Coronary artery (tissue), 2 donors: ENCODE measurements at regions not wholly inside any gene's neighbourhood (a gene's known extent, or its start where the extent isn't known, plus 50 kb on each side); places are given as distances from the start of the nearest gene placed in this dataset.

Experiments used
- DNase-seq: peaks from one replicate; pipeline ENCODE4 v3.0.0-alpha.2; 2017; ENCODE audit warnings: low spot score
- H3K27ac ChIP-seq, 2 donors: fragments of 200-600 bp; sonication (generic); one replicate each; pipeline ENCODE4 v1.5.1; 2016 to 2019
- H3K4me3 ChIP-seq: fragments of 200-600 bp; sonication (generic); 2 replicates; pipeline ENCODE4 v1.5.1; 2016; ENCODE audit warnings: mild to moderate bottlenecking, moderate library complexity
- CTCF ChIP-seq: fragments of 200-600 bp; sonication (generic); IDR thresholded peaks from one replicate; pipeline ENCODE4 v1.5.1; 2019; ENCODE audit warnings: antibody characterized with exemption

- no peak for TF ChIP-seq CTCF
- no peak overlapping the region for H3K4me3 ChIP-seq
- DNase-seq: no peak
- H3K27ac ChIP-seq: no peak overlapping the region
Observed at GRCh38 chr4:166335256-166335938, 462.4 kb downstream of the TLL1 start.

GRCh38 chr4:166341992-166342391 lies 469.0 kb downstream of the TLL1 start:
- TF ChIP-seq CTCF: no peak
- no peak for DNase-seq
- Histone ChIP-seq H3K4me3 (no peak overlapping the region), H3K27ac (no peak overlapping the region)

- H3K4me3 ChIP-seq: no peak overlapping the region
- no peak for TF ChIP-seq CTCF
- no peak overlapping the region for H3K27ac ChIP-seq
- DNase-seq: no peak
Observed at GRCh38 chr4:166363198-166363597, 490.2 kb downstream of the TLL1 start.

GRCh38 chr4:166366012-166366411 lies 493.0 kb downstream of the TLL1 start:
- TF ChIP-seq CTCF: no peak
- no peak overlapping the region for H3K27ac ChIP-seq
- no peak overlapping the region for H3K4me3 ChIP-seq
- no peak for DNase-seq

- no peak for TF ChIP-seq CTCF
- no peak overlapping the region for H3K4me3 ChIP-seq
- H3K27ac ChIP-seq: no peak overlapping the region
- DNase-seq: no peak
Observed at GRCh38 chr4:166377578-166377977, 504.5 kb downstream of the TLL1 start.

GRCh38 chr4:166386491-166387360 lies 513.7 kb downstream of the TLL1 start:
- Histone ChIP-seq H3K27ac (no peak overlapping the region), H3K4me3 (no peak overlapping the region)
- no peak for TF ChIP-seq CTCF
- no peak for DNase-seq

- DNase-seq: no peak
- no peak for TF ChIP-seq CTCF
- Histone ChIP-seq H3K4me3 (no peak overlapping the region), H3K27ac (no peak overlapping the region)
Observed at GRCh38 chr4:166391501-166391900, 518.5 kb downstream of the TLL1 start.
